COLO668 (cell line): ENCODE measurements at regions not wholly inside any gene's neighbourhood (a gene's known extent, or its start where the extent isn't known, plus 50 kb on each side); places are given as distances from the start of the nearest gene placed in this dataset.

Source experiments
- DNase-seq: peaks from one replicate; lab custom pipeline; 2025; ENCODE audit not compliant: unreplicated experiment; lab: John Stamatoyannopoulos, UW

DNA sequence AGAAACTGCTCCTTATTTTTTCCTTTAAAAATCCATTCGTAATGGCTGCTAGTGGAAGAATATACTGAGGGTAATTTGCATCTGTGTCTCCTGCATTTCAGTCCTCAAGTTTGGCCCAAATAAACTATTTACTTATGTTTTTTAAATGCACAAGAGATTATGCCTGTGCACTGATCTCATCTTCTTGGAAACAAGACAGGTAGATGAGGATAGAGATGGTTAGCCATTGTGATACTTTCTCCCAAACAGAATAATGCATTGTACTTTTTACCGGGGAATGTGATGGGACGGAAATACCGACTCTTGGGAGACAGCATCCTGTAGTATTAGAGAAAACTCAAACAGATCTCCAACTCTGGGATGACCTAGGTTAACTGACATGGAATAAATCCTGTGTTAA is 72.5 kb upstream of the DAB2 start:
- DNase-seq: no peak

DNA sequence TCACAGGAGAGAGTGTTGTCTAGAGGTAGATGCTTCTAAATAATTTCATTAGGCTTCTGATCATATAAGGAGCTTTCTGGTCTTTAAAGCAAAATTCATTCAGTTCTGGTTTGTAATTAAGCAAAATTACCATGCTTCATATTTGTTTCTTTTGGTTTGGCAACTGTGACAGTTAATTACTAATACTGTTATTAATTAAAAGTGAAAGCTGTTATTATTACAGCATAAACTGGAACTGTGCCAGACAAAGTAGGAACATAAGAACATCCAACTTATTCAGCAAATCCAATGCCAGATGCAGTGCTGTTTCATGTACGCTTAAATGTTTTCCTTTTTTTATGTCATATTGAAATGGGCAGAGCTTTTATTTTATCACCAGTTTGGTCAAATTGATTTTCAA is 70.4 kb upstream of the DAB2 start:
- no peak for DNase-seq

DNA sequence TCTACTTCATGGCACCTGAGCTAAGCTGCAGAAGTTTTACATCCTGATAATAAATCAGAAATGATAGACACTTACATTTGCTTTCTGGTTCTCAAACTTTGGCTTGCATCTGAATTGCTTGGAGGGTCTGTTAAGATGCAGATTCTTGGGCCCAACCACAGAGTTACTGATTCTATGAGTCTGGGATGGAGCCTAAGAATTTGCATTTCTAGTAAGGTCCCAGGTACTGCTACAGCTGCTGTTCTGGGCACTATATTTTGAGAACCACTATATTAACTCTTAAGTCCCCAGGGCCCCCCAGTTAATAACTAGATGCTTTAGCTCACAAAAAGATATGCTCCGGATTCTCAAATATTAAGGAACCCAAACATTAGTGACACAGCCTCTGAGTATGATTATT is 69.8 kb upstream of the DAB2 start:
- no peak for DNase-seq

DNA sequence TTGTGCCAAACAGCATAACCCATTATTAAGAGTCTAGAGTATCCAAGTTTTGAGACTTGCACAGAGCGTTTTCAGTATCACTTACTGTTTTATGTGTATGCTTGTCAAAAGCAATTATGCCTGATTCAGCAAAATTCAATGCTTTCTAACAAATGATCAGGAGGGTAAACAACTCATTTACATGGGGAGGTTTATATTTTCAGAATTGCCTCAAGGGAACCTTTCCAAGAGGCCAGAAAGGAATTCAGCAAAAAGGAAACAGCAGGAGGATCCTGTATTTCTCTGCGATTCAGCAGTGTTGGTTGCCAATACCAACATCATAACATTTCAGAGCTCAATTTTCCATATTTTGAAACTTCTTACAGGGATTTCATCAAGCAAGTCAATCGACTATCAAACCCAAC is 69.3 kb upstream of the DAB2 start:
- no peak for DNase-seq

DNA sequence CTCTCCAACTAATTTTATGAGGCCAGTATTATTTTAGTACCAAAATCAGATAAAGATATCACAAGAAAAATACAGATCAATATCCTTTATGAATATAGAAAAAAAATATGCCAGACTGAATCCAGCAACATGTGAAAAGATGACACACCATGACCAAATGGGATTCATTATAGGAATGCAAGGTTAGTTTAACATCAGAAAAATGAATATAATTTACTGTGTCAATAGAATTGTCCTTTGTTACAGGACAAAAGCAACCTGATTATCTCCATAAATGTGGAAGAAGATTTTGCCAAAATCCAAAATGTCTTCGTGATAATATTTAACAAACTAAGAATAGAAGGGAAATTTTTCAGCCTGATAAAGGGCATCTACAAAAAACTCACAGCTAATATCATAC is 66.4 kb upstream of the DAB2 start:
- DNase-seq: no peak

DNA sequence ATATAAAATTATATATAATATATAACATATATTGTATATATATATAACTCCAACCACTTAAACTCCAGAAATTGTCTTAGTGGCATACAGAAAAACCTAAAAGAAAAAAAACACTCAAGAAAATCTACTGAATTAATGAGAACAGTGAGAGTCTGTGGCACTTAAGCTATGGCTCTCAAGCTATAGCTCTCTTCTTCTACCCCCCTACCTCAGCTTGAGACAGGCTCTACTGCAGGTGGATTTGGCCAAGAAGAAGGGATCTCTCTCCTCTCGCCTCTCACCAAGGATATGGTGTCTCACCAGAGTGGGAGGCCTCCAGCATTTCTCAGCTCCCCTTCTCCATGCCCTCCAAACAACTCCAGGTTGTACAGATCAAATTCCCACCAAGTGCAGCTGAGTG is 64.5 kb upstream of the DAB2 start:
- DNase-seq: no peak

DNA sequence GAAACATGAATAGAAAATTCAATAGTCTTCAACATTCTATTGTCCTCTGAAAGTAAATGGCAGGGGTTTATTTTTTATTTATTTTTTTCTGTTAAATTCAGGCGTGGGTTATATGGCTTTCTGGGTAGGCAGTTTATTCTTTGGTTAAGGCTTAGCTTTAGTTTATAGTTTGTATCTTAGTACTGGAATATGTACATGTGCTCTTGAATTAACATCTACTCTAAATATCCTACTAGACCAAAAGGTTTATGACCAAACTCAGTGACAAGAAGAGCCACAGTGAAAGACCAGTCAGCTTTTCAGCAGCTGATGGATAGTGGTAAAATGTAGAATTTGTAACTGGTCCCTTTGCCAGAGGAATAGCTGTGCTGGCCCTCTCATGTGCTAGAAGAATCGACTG is 62.0 kb upstream of the DAB2 start:
- no peak for DNase-seq

DNA sequence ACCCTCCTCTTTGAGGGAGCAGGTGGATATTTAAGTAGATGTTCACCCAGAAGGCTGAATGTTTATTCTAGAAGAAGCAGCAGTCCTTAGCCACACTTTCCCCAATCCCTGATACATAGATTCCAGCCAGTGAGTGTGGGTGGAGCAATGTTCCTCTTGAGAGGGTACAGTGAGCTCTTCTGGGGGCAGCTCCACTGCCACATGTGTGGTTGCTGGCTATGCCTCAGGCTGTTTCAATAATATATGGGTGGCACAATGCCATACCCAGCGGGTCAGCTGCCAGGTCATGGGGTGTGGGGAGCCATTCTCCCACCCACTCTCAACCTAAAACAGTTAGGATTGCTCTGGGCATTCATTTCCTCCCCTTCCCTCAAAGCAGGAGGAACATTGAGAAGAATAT is 61.6 kb upstream of the DAB2 start:
- no peak for DNase-seq

DNA sequence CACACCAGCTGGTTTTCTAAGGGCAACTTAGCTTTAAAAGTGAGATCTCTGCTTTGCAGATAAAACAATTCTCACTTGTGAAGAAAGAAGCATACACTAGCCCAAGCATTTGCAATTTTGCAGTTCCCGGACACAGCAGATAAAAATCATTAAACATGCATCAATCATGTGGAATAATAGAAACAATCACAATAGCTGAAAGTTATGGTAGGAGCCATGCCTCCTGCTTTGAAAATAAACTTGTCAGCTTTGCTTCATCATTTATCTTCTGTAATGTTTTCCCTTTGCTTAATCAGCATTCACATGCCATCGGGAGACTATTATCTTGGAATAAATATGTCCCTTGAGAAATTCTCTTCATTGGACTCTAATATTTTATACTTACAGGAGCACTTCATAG is 60.3 kb upstream of the DAB2 start:
- no peak for DNase-seq

DNA sequence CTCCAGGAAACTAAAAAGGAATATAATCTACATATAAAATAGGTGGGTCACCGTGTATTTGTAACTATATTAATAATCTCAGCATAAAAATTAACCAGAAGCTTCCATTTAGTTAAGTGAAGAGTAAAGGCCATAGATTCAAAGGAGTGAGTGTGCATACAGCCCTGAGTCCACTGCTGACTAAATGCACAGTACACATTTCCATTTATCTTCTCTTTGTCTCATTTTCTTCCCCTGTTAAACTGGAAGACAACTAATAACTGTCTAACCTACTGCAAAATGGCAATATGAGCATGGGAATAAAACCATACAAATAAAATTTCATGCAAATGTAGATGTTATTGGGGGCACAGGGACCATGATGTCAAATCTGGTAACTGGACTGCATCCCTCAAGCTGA is 59.9 kb upstream of the DAB2 start:
- no peak for DNase-seq

DNA sequence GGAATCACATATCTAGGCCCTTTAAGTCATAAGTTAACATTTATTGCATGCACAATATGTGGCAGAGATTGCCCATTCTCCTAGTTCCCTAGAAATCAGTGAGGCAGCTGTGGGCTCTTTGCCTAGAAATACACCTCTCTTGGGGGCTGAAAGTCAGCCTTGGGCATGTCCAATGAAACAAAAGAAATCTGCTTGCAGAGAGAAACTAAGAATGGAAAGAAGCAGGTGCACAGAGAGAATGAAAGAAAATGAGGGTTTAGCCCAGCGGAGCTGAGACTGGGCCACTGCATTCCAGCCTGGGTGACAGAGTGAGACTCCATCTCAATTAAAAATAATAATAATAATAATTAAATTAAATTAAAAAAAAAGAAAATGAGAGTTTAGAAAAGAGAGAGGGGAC is 57.3 kb upstream of the DAB2 start:
- DNase-seq: no peak

DNA sequence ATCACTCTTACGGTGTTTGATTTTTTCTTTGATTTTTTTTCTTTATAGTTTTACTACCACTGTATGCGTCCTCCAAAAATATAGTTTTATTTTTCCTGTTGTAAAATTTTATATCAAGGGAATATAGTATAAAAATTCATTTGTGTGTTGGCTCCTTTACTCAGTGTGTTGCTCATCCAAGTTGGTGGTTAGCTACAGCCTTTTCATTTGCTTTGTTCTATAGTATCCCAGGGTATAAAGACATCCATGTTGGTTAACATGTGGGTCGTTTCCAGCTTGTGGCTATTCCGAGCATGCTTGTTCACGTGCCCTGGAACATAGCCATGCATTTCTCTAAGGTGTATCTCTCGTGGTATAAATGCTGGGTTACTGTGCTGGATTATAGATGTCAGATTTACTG is 54.8 kb upstream of the DAB2 start:
- DNase-seq: no peak

DNA sequence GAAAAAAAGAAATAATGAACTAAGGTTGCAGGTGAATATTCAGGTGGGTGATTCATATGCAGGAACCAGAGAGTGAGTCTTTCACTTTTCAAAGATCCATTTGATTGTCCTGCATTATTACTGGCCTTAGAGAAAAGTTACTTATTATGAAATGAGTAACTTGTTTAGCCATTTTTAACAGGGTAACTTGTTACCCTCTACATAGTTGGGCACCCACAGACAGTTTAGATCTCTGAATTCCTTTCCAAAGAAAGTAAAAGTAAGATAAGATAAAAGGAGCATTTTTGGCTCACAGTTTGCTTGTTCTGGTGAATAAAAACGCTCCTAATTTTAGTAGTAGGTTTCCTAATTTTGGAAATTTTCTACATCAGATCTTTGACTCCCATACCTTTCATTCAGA is 54.1 kb upstream of the DAB2 start:
- no peak for DNase-seq

DNA sequence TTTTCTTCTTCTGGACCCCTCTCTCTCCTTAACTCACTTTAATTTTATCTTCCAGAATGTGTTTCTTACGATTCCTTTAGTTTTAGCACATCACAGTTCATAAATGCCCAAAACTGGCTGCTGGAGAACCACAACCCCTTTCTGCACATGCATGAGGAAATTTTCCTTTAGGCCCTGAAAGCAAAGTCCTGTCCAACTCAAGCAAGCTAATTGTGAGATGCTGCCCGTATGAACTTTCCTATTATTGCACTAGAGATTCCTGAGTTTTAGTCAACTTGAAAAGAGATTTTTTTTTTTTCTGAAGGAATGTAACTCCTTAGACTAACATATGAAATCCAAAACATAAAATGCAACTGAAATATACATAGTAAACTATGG is 52.1 kb upstream of the DAB2 start:
- DNase-seq: no peak

DNA sequence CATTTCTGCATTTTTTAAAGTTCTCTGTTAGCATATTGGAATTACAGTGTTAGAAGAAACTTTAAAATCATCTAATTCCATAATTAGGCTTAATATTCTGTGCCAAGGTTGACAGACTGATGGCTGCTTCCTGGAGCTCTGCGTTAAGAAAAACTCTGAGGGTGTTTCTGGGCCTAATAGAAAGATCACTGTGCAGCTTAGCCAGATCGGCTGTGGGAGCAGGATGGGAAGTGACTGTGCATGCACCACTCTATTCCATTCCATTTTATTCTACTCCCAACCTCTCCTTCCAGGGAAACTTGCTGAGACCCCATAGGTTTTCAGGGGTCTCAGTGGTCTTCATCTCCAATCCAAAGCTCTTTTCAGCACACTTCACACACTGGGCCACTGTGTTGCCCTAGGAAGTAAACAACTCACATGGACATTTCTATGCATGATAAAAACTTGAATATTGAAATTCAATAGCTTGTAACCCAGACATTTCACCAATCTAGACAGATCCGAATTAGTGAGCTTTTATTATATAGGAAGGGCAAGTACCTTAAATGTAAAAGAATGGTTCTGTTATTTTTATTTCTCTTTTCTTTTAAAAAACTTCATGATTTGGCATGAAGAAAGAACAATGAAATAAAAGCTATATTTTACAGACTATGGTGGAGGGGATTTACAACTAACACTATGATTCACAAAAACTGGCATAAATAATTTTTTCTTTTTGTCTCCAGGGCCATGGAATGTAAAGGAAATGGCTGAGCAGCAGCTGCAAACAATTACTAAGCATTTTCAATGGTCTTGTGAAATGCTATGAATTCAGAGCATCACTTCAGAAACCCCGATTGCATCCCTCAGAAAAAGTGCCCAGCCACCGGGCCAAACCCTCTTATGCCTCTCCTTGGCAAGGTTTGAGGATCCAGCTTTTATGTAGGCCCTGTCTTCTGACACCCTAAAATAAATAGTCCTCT is 51.4 kb upstream of the DAB2 start:
- DNase-seq: no peak

DNA sequence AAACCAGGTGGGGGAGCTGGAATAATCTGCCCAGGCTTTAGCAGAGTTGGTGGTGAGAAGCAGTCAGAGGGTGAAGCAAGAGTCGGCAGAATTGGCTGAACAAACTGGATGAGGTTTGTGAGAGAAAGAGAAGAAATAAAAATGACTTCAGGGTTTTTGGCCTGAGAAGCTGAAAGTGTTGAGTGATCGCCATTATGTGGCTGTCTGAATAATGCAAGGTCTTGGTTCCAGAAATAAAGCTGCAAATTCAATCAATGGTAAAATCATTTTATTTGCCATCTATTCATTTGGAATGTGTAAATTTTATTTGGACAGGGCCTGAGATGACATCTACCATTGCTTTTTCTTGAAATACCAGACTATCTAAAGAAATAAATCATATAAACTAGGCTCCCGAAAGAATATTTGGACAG is 50.4 kb upstream of the DAB2 start:
- no peak for DNase-seq
